Astrocyte (in vitro differentiated cells and primary cell): ENCODE measurements at regions not wholly inside any gene's neighbourhood (a gene's known extent, or its start where the extent isn't known, plus 50 kb on each side); places are given as distances from the start of the nearest gene placed in this dataset.

Experiments used
- DNase-seq: peaks from one replicate; pipeline ENCODE4 v3.0.0-alpha.2; 2010; ENCODE audit warnings: low read depth
- FAIRE-seq: peaks from 2 replicates; lab custom pipeline; 2011; peaks lifted over from hg19 to GRCh38; lab: Jason Lieb, UNC
- H2AFZ ChIP-seq: 2 replicates; pipeline ENCODE4 v1.6.0; 2012; ENCODE audit warnings: low read depth, low read length, inconsistent platforms
- H3K27ac ChIP-seq: 2 replicates; pipeline ENCODE4 v1.5.1; 2011; ENCODE audit warnings: low read depth, low read length, inconsistent platforms
- H3K27me3 ChIP-seq: 2 replicates; pipeline ENCODE4 v1.6.0; 2011; ENCODE audit warnings: low read length, inconsistent platforms; ENCODE audit not compliant: insufficient read depth
- H3K36me3 ChIP-seq: 2 replicates; pipeline ENCODE4 v1.5.1; 2011; ENCODE audit warnings: low read length, inconsistent platforms; ENCODE audit not compliant: insufficient read depth
- H3K4me1 ChIP-seq: 2 replicates; pipeline ENCODE4 v1.5.1; 2011; ENCODE audit warnings: low read length, inconsistent platforms; ENCODE audit not compliant: insufficient read depth
- H3K4me2 ChIP-seq: 2 replicates; pipeline ENCODE4 v1.6.0; 2012; ENCODE audit warnings: low read length, inconsistent platforms
- H3K4me3 ChIP-seq: 2 replicates; pipeline ENCODE4 v1.5.1; 2011; ENCODE audit warnings: low read depth, mild to moderate bottlenecking, low read length, inconsistent platforms; ENCODE audit not compliant: insufficient read depth
- H3K79me2 ChIP-seq: 2 replicates; pipeline ENCODE4 v1.6.0; 2012; ENCODE audit warnings: mild to moderate bottlenecking, low read length, inconsistent platforms; ENCODE audit not compliant: insufficient read depth
- H3K9ac ChIP-seq: 2 replicates; pipeline ENCODE4 v1.6.0; 2012; ENCODE audit warnings: mild to moderate bottlenecking, low read length, inconsistent platforms
- H3K9me3 ChIP-seq: 2 replicates; pipeline ENCODE4 v1.5.1; 2012; ENCODE audit warnings: low read depth, mild to moderate bottlenecking, low read length, inconsistent platforms; ENCODE audit not compliant: insufficient read depth
- H4K20me1 ChIP-seq: 2 replicates; pipeline ENCODE4 v1.6.0; 2012; ENCODE audit warnings: low read length, inconsistent platforms; ENCODE audit not compliant: insufficient read depth
- H3K27ac Mint-ChIP-seq: one replicate; pipeline ENCODE4 v1.8.0; 2021; ENCODE audit warnings: mild to moderate bottlenecking, mixed read lengths; ENCODE audit not compliant: unreplicated experiment
- H3K27me3 Mint-ChIP-seq: one replicate; pipeline ENCODE4 v1.8.0; 2021; ENCODE audit warnings: low read depth, mixed read lengths; ENCODE audit not compliant: unreplicated experiment
- H3K36me3 Mint-ChIP-seq: one replicate; pipeline ENCODE4 v1.8.0; 2021; ENCODE audit warnings: low read depth, mixed read lengths; ENCODE audit not compliant: unreplicated experiment
- H3K4me1 Mint-ChIP-seq: one replicate; pipeline ENCODE4 v1.8.0; 2021; ENCODE audit warnings: low read depth, mixed read lengths; ENCODE audit not compliant: unreplicated experiment
- H3K4me3 Mint-ChIP-seq: one replicate; pipeline ENCODE4 v1.8.0; 2021; ENCODE audit warnings: mild to moderate bottlenecking, moderate library complexity, mixed read lengths; ENCODE audit not compliant: unreplicated experiment
- H3K9me3 Mint-ChIP-seq: one replicate; pipeline ENCODE4 v1.8.0; 2021; ENCODE audit warnings: mild to moderate bottlenecking, mixed read lengths; ENCODE audit not compliant: unreplicated experiment
- EZH2 ChIP-seq: IDR thresholded peaks from 2 replicates; pipeline ENCODE4 v1.6.1; 2012; ENCODE audit warnings: mild to moderate bottlenecking, low read length, inconsistent platforms; ENCODE audit not compliant: insufficient read depth
- TF ChIP-seq, protein P1 (sequence below): IDR thresholded peaks from 2 replicates; pipeline ENCODE4 v1.5.1; 2011; ENCODE audit warnings: low read depth, mild to moderate bottlenecking, inconsistent platforms, low read length, moderate library complexity; ENCODE audit not compliant: insufficient read depth

DNA sequence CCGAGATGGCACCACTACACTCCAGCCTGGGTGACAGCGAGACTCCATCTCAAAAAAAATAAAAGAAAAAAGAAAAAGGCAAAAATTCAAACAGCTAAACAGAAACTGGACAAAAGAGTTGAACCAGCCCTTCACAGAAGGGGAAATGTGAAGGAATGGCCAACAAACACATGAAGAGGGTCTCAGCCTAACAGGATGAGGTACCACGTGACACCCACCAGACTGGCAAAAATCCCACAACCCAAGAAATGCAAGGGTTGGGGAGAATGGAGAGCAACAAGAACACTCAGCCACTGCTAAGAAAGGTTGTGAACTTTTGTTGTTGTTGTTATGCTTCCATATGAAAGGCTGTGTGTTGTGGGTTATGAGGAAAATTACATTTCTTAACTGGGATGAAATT is 357.7 kb downstream of the PREX1 start:
- H3K4me3 ChIP-seq = no peak overlapping the region
- TF ChIP-seq, protein P1, sequence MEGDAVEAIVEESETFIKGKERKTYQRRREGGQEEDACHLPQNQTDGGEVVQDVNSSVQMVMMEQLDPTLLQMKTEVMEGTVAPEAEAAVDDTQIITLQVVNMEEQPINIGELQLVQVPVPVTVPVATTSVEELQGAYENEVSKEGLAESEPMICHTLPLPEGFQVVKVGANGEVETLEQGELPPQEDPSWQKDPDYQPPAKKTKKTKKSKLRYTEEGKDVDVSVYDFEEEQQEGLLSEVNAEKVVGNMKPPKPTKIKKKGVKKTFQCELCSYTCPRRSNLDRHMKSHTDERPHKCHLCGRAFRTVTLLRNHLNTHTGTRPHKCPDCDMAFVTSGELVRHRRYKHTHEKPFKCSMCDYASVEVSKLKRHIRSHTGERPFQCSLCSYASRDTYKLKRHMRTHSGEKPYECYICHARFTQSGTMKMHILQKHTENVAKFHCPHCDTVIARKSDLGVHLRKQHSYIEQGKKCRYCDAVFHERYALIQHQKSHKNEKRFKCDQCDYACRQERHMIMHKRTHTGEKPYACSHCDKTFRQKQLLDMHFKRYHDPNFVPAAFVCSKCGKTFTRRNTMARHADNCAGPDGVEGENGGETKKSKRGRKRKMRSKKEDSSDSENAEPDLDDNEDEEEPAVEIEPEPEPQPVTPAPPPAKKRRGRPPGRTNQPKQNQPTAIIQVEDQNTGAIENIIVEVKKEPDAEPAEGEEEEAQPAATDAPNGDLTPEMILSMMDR = no peak
- no peak for TF ChIP-seq EZH2

DNA sequence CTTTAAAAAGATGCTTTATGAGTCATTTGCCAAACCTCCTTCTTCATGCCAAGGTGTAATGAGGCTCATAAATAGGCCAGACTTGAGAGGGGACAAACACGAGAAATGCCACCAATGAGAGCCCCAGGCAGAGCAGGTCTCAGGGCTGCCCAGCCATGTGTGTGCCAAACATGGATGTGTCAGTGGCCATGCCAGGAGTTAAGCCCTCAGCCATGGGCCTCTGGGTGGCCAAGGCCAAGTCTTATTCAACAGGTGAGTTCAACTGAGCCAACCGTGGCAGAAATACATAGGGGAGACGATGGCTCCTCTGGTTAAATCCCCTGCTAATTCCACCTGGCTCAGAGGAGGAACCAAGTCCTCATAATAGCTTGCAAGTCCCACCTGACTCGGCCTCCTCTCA is 358.8 kb downstream of the PREX1 start:
- H3K4me3 ChIP-seq = no peak overlapping the region
- no peak overlapping the region for H3K4me2 ChIP-seq
- H2AFZ ChIP-seq = no peak overlapping the region
- TF ChIP-seq, protein P1 = no peak
- no peak for TF ChIP-seq EZH2
- H3K36me3 ChIP-seq = no peaks in the 10 kb centered on the region
- H3K27ac Mint-ChIP-seq = no peak overlapping the region
- FAIRE-seq = no peak
- no peaks in the 10 kb centered on the region for H4K20me1 ChIP-seq
- H3K36me3 Mint-ChIP-seq = no peaks in the 10 kb centered on the region
- no peak overlapping the region for H3K27ac ChIP-seq
- H3K9ac ChIP-seq = no peak overlapping the region
- no peaks in the 10 kb centered on the region for H3K79me2 ChIP-seq
- H3K4me1 Mint-ChIP-seq = peaks cover 2% of the 10 kb centered on the region
- no peaks in the 10 kb centered on the region for H3K9me3 ChIP-seq
- H3K27me3 Mint-ChIP-seq = peaks cover 4% of the 10 kb centered on the region
- no peaks in the 10 kb centered on the region for H3K27me3 ChIP-seq
- peaks cover 2% of the 10 kb centered on the region for H3K9me3 Mint-ChIP-seq
- no peak overlapping the region for H3K4me3 Mint-ChIP-seq
- peaks cover 3% of the 10 kb centered on the region for H3K4me1 ChIP-seq
- DNase-seq = no peak

More for the DNA sequence above, 357.7 kb downstream of the PREX1 start:
- H3K79me2 ChIP-seq = no peaks in the 10 kb centered on the region
- FAIRE-seq (no peak), DNase-seq (no peak)
- no peak overlapping the region for H3K4me2 ChIP-seq
- no peak overlapping the region for H3K27ac ChIP-seq
- no peaks in the 10 kb centered on the region for H3K27me3 ChIP-seq
- no peak overlapping the region for H2AFZ ChIP-seq
- H4K20me1 ChIP-seq = no peaks in the 10 kb centered on the region
- no peaks in the 10 kb centered on the region for H3K4me1 ChIP-seq
- Mint-ChIP-seq H3K27ac (no peak overlapping the region), H3K9me3 (peaks cover 2% of the 10 kb centered on the region), H3K4me3 (no peak overlapping the region), H3K27me3 (peaks cover 4% of the 10 kb centered on the region), H3K36me3 (no peaks in the 10 kb centered on the region), H3K4me1 (no peaks in the 10 kb centered on the region)
- no peak overlapping the region for H3K9ac ChIP-seq
- no peaks in the 10 kb centered on the region for H3K36me3 ChIP-seq
- no peaks in the 10 kb centered on the region for H3K9me3 ChIP-seq

DNA sequence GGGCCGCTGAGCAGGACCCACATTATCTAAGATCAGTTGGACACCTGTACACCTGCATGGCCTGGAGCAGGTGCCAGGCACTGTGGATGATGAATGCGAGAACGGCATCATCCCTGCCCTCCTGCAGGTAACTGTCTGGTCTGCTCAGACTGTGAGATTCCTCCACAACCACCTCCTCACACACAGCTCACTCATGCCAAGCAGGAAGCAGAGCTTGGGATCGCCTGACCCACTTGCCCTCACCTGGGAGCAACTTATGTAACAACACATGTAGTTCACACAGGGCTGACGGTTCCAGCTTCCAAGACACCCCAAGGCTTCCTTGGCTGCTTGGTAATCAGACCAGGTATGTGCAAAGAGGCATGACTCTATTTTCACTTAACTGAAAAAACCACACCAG is 359.2 kb downstream of the PREX1 start:
- peaks cover 2% of the 10 kb centered on the region for H3K9me3 Mint-ChIP-seq
- H3K4me3 Mint-ChIP-seq = no peak overlapping the region
- no peak overlapping the region for H2AFZ ChIP-seq
- H3K27ac Mint-ChIP-seq = no peak overlapping the region
- H3K4me3 ChIP-seq = no peak overlapping the region
- H4K20me1 ChIP-seq = no peaks in the 10 kb centered on the region
- H3K27me3 ChIP-seq = no peaks in the 10 kb centered on the region
- no peak overlapping the region for H3K9ac ChIP-seq
- peaks cover 7% of the 10 kb centered on the region for H3K4me1 Mint-ChIP-seq
- peaks cover 4% of the 10 kb centered on the region for H3K27me3 Mint-ChIP-seq
- FAIRE-seq (no peak), DNase-seq (no peak)
- no peaks in the 10 kb centered on the region for H3K9me3 ChIP-seq
- no peaks in the 10 kb centered on the region for H3K36me3 Mint-ChIP-seq
- H3K79me2 ChIP-seq = no peaks in the 10 kb centered on the region
- H3K4me1 ChIP-seq = peaks cover 5% of the 10 kb centered on the region
- no peak overlapping the region for H3K4me2 ChIP-seq
- no peaks in the 10 kb centered on the region for H3K36me3 ChIP-seq
- no peak overlapping the region for H3K27ac ChIP-seq
- no peak for TF ChIP-seq EZH2
- TF ChIP-seq, protein P1 = no peak
